ENCODE measurements at regions not wholly inside any gene's neighbourhood (a gene's known extent, or its start where the extent isn't known, plus 50 kb on each side); places are given as distances from the start of the nearest gene placed in this dataset.
A peak's percentile ranks its signal among the peaks of the same experiment; 100 is the strongest.

DNA sequence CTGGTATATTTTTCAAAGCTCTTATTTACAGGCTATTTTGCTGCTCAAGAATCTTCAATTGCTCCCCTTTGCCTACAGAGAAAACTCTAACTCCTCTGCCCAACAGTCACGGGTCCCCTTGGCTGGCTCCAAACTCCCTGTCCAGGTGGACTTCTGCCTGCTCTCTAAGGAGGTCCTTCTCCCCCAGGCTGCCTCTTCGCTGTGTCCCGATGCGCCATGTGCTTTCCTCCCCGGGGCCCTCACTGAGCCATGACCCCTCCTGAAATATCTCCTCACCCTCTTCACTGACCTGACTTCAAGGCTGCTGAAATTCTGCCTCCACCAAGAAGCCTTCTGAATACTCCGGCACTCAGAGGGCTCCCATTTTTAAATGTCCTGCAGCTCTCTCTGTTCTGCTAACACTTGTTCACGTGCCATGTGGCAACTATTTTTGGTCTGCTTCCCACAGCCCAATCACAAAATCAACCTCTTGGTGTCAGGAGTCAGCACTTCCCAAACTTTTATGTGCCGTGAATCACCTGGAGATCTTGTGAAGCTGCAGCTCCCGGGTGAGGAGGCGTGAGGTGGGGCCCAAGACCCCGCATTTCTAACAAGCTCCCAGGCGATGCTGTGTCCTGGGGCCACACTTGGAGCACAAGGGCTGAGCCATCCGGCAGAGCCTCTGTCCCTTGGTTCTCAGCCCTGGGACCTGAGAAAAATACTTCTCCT lies 85.7 kb upstream of the COL13A1 start:
- DNase-seq (ENCODE audit: low read depth in 2 of 3, low spot score in 1 of 3) = no peak

DNA sequence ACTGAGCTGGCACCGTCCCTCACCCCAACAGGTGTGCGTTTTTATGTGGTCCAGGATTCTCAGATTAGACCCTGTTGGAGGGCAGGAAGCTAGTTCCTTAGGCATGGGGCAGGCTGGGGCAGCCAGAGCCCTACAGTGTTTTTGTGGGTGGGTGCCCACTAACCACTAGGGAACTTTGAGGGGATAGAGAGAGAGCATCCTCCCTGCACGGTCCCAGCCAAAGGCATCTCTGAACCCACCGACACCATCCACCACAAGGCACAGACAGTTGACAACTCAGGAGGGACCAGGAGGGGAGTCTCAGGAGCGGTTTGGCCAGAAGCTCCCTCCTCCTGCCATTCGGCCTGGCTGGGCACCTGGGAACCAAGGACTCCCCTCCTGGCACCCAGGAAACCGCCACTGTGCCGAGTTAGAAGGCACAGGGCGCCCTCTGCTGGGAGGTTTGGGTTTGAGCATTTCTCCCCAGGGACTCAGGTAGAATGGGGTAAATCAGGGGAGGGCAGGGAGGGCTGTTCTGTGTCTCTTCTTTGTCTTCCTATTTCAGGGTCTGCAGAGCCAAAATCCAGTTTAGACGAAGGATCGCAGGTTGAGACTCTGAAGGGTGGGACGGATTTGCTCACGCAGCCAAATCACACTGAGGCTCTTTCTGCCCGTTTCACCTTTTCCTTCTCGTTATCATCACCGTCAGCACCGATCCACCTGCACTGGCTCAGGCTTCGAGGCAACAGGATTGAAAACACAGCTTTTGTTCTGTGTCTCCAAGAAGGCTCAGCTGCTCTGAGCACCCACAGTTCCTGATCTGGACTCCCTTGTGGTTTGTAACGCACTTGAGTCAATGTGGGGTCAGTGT lies 84.8 kb upstream of the COL13A1 start:
- peak; percentile 30 to 47 (median 46) for DNase-seq (ENCODE audit: low read depth in 2 of 3, low spot score in 1 of 3)

GRCh38 chr10:69718951-69719350 lies 82.8 kb upstream of the COL13A1 start:
- DNase-seq (ENCODE audit: low read depth in 2 of 3, low spot score in 1 of 3) = no peak

DNA sequence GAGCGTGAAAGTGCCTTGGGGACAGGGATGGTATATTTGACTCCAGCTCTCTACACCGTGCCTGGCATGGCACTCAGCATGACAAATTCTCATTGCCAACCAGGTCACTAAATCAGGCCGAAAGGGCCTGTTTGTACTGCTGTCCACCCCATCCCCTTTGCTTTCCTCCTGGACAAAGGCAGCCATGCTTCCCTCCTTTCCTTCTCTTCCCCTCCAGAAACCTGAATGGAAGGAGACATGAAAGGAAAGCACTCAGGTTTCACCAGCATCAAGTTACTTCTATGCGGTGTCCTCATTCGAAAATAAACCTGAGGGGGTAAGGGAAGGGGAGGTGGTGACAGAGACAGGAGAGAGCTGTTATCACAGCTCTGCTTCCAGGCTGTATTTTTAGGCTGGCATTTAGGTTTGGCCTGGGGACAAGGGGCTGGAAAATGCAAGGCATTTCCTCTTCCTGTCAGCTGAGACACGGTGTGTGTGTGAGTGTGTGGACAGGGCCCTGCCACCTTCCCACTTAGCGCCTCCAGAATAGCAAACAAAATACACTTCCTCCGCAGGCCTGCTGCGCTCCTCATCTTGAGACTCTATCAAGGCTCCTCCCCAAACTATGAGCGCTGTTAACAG lies 79.9 kb upstream of the COL13A1 start:
- no peak for DNase-seq (ENCODE audit: low read depth in 2 of 3, low spot score in 1 of 3)

DNA sequence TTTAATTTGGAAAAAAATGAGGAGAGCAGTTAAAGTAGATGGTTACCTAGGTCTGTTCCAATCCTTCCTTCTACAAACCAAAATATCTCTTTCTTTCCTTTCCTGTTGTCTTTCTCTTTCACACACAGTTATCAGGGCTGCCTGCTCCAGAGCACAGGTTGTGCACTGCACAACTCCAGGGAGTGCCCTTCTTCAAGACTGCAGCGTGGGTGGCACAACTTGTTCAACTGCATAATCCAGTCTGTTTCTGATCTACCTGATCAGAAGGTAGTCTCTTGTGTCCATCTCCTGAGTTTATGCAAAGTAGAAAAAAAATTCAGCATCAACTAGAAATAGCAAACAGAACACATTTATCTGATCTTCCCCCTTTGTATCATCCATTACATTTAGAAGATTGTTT lies 78.1 kb upstream of the COL13A1 start:
- no peak for DNase-seq (ENCODE audit: low read depth in 2 of 3, low spot score in 1 of 3)

GRCh38 chr10:69726850-69727249 lies 74.9 kb upstream of the COL13A1 start:
- no peak for DNase-seq (ENCODE audit: low read depth in 2 of 3, low spot score in 1 of 3)

GRCh38 chr10:69728335-69728870 lies 73.3 kb upstream of the COL13A1 start:
- DNase-seq (ENCODE audit: low read depth in 2 of 3, low spot score in 1 of 3) = no peak

DNA sequence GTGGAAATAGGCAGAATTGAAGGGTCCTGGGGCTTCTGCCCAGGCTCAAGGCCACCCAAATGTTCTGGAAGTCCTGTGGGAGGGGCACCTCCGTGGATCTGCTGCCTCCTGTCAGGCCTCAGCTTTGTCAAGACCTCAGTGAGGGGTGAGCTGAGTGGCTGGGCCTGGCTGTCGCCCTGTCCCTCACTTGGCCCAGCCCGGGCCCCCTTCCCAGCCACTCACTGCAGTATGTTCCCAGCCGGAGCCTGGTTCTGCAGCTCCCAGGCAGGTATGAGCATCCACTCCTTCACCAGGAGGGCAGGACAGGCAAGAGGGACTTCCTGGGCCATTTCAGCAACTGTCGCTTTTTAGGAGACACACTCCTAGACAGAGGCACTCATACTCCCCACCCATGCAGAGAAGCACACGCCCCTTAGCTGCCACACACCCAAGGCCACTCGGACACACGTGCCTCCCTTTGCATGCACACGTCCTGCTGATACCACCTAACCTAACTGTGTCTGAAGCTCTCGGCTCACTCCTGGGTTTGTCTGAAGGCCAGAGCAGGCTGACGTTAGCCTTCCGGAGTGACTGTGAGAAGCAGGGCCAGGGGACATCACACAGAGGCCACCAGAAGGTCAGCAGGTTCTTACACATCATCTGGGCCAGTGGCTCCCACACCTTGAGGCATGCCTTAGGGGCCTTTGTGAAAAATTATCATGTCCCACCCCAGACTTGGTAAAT lies 72.2 kb upstream of the COL13A1 start:
- DNase-seq (ENCODE audit: low read depth in 2 of 3, low spot score in 1 of 3) = no peak

- DNase-seq (ENCODE audit: low read depth in 2 of 3, low spot score in 1 of 3) = no peak
Observed at GRCh38 chr10:69730251-69731156, 71.2 kb upstream of the COL13A1 start.

DNA sequence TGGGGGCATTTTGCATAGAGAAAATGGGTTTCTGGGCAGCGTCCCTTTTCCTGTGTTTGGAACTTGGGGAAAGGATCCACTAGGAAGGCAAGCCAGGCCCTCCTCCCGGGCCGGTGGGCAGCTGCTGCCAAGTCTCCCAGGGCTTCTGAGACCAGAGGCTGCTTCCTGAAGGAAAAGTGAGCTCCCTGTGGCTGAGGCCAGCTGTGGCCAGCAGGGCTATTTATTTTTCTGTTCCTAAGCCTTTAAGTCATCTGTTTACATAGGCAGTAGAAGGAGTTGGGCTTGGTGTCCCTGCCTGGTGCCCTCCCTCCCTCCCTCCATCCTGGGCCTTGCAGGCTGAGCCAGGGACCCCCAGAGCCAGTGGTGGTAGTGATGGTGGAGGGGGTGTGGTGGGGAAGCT lies 70.5 kb upstream of the COL13A1 start:
- no peak for DNase-seq (ENCODE audit: low read depth in 2 of 3, low spot score in 1 of 3)

- no peak for DNase-seq (ENCODE audit: low read depth in 2 of 3, low spot score in 1 of 3)
Observed at GRCh38 chr10:69731698-69732097, 70.0 kb upstream of the COL13A1 start.

DNA sequence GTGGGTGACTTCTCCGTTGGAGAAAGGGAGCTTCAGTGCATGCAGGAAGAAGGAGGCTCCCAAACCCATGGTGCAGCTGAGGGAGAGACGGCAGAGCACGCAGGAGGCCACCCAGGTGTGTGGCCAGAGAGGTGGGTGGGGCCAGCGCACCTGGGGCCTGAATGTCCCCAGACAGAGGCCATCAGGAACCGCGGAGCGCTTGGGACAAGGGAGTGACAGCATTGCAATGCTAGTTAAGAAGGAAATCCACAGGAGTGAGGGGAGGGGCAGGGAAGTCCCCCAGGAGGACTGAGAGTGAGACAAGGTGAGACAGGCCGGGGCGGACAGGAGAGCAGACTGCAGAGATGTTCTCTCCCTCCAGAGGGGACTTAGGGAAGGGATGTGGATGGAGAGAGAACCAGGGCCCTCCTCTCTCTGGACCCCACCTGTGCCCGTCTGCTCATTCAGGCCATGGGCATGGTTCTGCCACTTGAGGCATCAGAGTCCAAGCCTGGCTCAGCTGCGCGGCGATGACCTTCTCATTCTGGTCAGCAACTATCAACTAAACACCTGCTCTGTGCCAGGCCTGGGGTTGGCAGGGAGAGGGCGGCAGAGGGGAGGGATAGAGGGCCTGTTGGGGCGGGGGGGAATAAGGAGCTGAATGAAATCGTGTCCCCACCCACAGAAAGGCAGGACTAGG lies 69.4 kb upstream of the COL13A1 start:
- no peak for DNase-seq (ENCODE audit: low read depth in 2 of 3, low spot score in 1 of 3)

- no peak for DNase-seq (ENCODE audit: low read depth in 2 of 3, low spot score in 1 of 3)
Observed at GRCh38 chr10:69732826-69733150, 68.9 kb upstream of the COL13A1 start.

GRCh38 chr10:69733791-69734261 lies 67.9 kb upstream of the COL13A1 start:
- DNase-seq (ENCODE audit: low read depth in 2 of 3, low spot score in 1 of 3) = no peak

GRCh38 chr10:69734416-69734796 lies 67.3 kb upstream of the COL13A1 start:
- no peak for DNase-seq (ENCODE audit: low read depth in 2 of 3, low spot score in 1 of 3)

DNA sequence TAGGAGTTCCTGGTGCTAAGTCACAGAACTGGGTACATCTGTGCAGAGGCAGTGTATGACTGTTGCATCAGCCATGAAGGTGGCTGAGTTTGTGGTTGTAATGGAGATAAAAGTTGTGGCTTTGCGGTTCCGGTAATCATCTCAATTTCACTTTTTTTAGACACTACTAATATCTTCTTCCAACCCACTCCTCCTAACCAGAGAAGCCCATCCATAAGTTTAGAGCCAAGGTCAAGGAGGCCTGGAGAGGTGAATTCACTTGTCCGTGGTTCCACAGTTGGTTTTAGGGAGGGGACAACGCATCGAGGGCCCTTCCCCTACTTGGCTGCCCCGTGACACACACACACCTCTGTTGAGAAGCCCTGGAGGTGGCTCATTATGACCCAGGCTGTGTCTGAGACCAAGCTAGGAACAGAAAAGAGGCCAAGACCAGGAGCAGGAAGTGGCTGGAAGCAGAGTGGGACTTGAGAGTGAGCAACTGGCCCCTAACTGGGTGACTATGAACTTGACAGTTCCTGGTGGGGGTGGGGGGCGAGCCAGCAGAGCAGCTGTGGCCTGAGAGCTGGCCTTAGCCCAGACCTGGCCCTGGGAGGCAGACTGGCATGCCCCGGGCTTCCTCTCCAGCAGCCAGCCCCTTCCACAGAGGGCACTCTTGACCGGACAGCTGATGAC lies 66.8 kb upstream of the COL13A1 start:
- DNase-seq (ENCODE audit: low read depth in 2 of 3, low spot score in 1 of 3) = peak in 2 of 3 donors; percentile 10 to 16

DNA sequence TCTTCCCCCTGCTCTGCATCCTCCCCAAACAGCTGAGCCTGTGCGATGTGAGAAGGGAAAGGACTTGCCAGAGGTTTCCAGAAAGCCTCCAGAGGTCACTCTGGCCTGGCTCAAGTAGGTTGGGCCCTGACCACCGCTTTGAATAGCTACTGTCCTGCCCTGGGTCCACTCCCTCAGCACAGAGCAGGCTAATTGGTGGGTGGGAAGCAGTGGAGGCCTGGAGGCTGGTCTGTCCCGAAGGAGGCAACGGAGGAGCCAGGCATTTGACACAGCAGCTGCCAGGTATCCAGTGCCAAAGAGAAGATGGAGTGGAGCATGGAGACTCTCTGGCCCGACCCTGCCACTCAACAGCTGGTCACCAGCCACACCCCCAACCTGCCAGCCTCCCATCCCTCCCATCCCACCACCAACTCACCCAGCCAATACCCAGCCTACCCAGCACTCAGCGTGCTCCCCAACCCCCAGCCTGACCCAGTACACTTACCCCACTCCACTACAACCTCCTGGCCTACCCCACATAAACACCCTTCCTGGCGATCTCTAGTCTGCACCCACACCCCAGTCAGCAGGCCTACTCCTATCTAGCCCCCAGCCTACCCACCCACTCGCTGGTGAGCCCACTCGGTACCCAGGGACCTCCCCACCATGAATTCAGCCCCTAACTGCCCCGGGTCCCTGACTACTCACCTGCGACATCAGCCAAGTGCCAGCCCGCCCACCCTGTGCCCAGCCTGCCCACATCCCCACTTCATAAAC lies 64.6 kb upstream of the COL13A1 start:
- DNase-seq (ENCODE audit: low read depth in 2 of 3, low spot score in 1 of 3) = no peak

DNA sequence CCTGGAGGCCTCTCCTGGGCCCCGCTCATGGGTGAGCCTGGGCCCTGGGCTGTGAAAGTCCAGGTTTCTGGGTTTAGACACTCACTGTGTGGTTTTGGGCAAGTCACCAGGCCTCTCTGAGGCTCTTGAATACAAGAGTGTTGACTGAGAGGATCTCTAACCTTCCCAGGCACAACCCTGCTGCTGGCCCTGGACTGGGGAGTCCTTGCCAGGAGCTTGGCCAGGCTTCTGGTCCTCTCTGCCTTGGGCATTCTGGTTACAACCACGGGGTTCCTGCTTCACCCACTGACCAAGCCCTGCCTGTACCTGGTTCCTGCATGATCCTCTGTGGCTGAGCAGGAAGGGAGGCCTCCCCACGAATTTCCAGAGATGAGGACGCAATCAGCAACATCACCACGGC lies 63.6 kb upstream of the COL13A1 start:
- DNase-seq (ENCODE audit: low read depth in 2 of 3, low spot score in 1 of 3) = no peak
